Keratinocyte (primary cell): ENCODE measurements at regions not wholly inside any gene's neighbourhood (a gene's known extent, or its start where the extent isn't known, plus 50 kb on each side); places are given as distances from the start of the nearest gene placed in this dataset.

Source experiments
- DNase-seq: peaks from one replicate; pipeline ENCODE4 v3.0.0-alpha.2; 2011; ENCODE audit warnings: low read depth, missing footprints, low spot score
- FAIRE-seq: peaks from 2 replicates; lab custom pipeline; 2011; peaks lifted over from hg19 to GRCh38; lab: Jason Lieb, UNC
- H2AFZ ChIP-seq: 2 replicates; pipeline ENCODE4 v1.6.0; 2012; ENCODE audit warnings: low read length, control low read depth, inconsistent platforms; ENCODE audit not compliant: control insufficient read depth
- H3K27ac ChIP-seq: 2 replicates; pipeline ENCODE4 v1.5.1; 2011; ENCODE audit warnings: low read length; ENCODE audit not compliant: control insufficient read depth, insufficient read depth
- H3K27me3 ChIP-seq: 3 replicates; pipeline ENCODE4 v1.6.0; 2011; ENCODE audit warnings: low read length; ENCODE audit not compliant: control insufficient read depth, insufficient read depth; ENCODE audit errors: extremely low read depth
- H3K36me3 ChIP-seq, 2 experiments: 2 replicates in 1 of 2; 3 replicates in 1 of 2; pipeline ENCODE4 v1.5.1; 2011; ENCODE audit warnings: low read length in 2 of 2, mild to moderate bottlenecking in 1 of 2; ENCODE audit not compliant: control insufficient read depth in 2 of 2, insufficient read depth in 2 of 2; ENCODE audit errors: extremely low read depth in 1 of 2
- H3K4me1 ChIP-seq: 3 replicates; pipeline ENCODE4 v1.5.1; 2011; ENCODE audit warnings: low read length; ENCODE audit not compliant: control insufficient read depth, insufficient read depth; ENCODE audit errors: extremely low read depth
- H3K4me2 ChIP-seq: 3 replicates; pipeline ENCODE4 v1.6.0; 2011; ENCODE audit warnings: low read depth, low read length; ENCODE audit not compliant: control insufficient read depth, insufficient read depth; ENCODE audit errors: extremely low read depth
- H3K4me3 ChIP-seq, 3 experiments: fragments of 200-600 bp in 1 of 3; sonication (generic) in 1 of 3; 2 replicates in 2 of 3; 3 replicates in 1 of 3; pipeline ENCODE4 v1.5.1; 2011 to 2016; ENCODE audit warnings: low read length in 3 of 3, mild to moderate bottlenecking in 3 of 3, control low read depth in 2 of 3, inconsistent platforms in 1 of 3, low read depth in 1 of 3, mixed read lengths in 1 of 3, mixed run types in 1 of 3, moderate library complexity in 1 of 3; ENCODE audit not compliant: control insufficient read depth in 2 of 3, insufficient read depth in 2 of 3; ENCODE audit errors: extremely low read depth in 1 of 3
- H3K79me2 ChIP-seq: 2 replicates; pipeline ENCODE4 v1.6.0; 2012; ENCODE audit warnings: low read length; ENCODE audit not compliant: control insufficient read depth, insufficient read depth
- H3K9ac ChIP-seq: 3 replicates; pipeline ENCODE4 v1.6.0; 2011; ENCODE audit warnings: low read length; ENCODE audit not compliant: control insufficient read depth, insufficient read depth; ENCODE audit errors: extremely low read depth
- H3K9me1 ChIP-seq: 3 replicates; pipeline ENCODE4 v1.6.0; 2011; ENCODE audit warnings: low read length; ENCODE audit not compliant: control insufficient read depth, insufficient read depth; ENCODE audit errors: extremely low read depth
- H3K9me3 ChIP-seq: 2 replicates; pipeline ENCODE4 v1.5.1; 2012; ENCODE audit warnings: low read depth, low read length; ENCODE audit not compliant: control insufficient read depth
- H4K20me1 ChIP-seq: 3 replicates; pipeline ENCODE4 v1.6.0; 2011; ENCODE audit warnings: low read length; ENCODE audit not compliant: control insufficient read depth, insufficient read depth; ENCODE audit errors: extremely low read depth
- EZH2 ChIP-seq: IDR thresholded peaks from one replicate; pipeline ENCODE4 v1.6.1; 2012; ENCODE audit warnings: inconsistent platforms, mild to moderate bottlenecking, low read length, moderate library complexity
- dilution Hi-C: fragments of 300-500 bp; cut with MboI; formaldehyde crosslinking; loops from one replicate; pipeline ENCODE4 v1.7.0; 2020; ENCODE audit warnings: low sequenced_read_pairs; ENCODE audit not compliant: extremely low pct_ligation_motif_present
- TF ChIP-seq, protein P1 (sequence below), 3 experiments: IDR thresholded peaks in 1 of 3; conservative IDR thresholded peaks in 1 of 3; optimal IDR thresholded peaks in 1 of 3; 2 replicates in 2 of 3; 3 replicates in 1 of 3; pipeline versions ENCODE3 to v1.5.1; 2011; ENCODE audit warnings: low read length in 3 of 3, mild to moderate bottlenecking in 3 of 3, moderate library complexity in 2 of 3, control low read depth in 1 of 3, inconsistent platforms in 1 of 3; ENCODE audit not compliant: insufficient read depth in 2 of 3; ENCODE audit errors: extremely low read depth in 1 of 3

DNA sequence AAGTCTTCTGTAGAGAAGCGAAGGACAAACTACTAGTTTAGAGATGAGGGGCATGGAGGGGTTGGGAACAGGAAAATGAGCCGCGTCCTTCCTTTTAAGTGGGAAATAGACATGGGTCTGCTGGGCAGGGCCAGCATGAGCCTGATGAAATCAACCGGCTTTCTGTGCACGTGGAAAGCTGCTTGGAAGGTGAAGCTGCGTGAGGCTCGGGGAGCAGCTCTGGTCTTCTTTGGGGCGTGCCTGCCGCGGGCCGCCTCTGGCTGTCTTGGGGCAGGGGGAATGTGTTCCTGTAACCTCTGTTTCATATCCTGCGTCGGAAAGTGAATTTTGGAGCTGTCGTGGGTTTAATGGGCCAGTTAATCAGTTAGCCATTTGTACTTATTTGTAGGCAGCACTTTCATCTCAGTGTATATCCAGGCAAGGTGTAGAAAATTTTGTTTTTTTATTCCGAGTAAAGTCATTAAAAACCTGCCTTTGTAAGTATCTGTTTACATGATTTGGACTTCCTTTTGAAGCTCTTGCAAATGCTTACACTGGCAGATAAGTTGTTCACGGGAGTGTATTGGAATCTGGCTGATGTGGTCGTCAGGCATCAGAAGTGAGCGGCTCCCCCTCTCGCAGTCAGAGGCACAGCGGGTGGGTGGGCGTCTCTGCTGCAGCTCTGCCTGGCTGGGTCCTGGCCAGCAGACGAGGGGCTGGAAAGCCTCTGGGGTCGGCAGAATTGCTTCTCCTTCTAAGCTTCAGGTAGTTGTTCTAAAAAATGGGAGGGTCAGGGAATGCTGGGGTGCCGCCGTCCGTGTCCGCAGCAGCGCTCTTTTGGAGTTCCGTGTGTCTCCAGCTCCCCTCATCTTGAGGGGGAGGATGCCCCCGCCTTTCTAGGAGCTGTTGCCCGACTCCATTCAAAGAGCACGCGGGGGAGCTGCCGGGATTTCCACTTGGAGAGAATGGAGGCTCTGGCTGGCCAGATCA lies 70.5 kb upstream of the HGFAC start:
- no peak for TF ChIP-seq EZH2
- TF ChIP-seq, protein P1, sequence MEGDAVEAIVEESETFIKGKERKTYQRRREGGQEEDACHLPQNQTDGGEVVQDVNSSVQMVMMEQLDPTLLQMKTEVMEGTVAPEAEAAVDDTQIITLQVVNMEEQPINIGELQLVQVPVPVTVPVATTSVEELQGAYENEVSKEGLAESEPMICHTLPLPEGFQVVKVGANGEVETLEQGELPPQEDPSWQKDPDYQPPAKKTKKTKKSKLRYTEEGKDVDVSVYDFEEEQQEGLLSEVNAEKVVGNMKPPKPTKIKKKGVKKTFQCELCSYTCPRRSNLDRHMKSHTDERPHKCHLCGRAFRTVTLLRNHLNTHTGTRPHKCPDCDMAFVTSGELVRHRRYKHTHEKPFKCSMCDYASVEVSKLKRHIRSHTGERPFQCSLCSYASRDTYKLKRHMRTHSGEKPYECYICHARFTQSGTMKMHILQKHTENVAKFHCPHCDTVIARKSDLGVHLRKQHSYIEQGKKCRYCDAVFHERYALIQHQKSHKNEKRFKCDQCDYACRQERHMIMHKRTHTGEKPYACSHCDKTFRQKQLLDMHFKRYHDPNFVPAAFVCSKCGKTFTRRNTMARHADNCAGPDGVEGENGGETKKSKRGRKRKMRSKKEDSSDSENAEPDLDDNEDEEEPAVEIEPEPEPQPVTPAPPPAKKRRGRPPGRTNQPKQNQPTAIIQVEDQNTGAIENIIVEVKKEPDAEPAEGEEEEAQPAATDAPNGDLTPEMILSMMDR (optimal IDR thresholded peaks at IDR 0.05 in 1 of 3, IDR thresholded peaks at IDR 0.05 in 1 of 3, conservative IDR thresholded peaks at IDR 0.05 in 1 of 3; ENCODE audit: extremely low read depth in 1 of 3, insufficient read depth in 2 of 3, low read length in 3 of 3): no peak
- Histone ChIP-seq H3K9me1 (no peaks in the 10 kb centered on the region), H3K4me3 (no peak overlapping the region), H3K9ac (no peak overlapping the region), H3K27me3 (peaks cover 16% of the 10 kb centered on the region), H4K20me1 (no peaks in the 10 kb centered on the region), H3K79me2 (no peaks in the 10 kb centered on the region), H3K36me3 (no peaks in the 10 kb centered on the region), H3K4me1 (peaks cover 16% of the 10 kb centered on the region), H2AFZ (no peak overlapping the region), H3K9me3 (no peaks in the 10 kb centered on the region), H3K4me2 (no peak overlapping the region), H3K27ac (no peak overlapping the region)
- DNase-seq (no peak), FAIRE-seq (no peak)
- dilution Hi-C loops: no loop called here

DNA sequence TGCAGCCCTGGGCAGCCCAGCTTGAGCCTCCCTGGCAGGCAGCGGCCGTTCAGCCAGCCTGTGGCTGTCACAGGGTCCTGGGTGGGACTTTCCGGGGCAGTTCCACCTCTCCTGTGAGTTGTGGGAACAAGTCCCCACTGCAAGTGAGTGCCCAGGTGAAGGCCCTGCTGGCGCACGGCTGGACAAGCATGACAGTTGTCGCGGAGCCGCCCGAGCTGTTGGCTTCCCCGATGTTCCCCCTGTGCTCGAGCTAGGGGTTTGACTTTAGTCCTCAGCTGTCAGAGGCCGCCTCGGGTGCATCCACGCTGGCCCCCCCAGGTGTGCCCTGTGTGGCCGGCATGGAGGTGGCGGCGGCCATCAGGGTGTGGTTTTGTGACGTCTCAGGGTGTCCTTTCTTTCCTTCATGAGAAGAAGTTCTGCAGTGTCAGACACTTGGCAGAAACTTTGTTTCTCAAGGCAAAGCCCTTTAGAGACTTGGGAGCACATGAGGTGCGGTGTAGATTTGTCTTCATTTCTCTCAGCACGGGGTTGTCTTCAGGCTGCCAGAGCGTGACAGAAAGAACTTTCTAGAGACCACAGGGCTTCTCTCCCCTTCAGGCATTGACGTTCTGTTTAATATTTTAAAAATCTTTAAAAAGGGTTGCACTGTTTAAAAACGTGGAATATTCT lies 69.4 kb upstream of the HGFAC start:
- no peak for FAIRE-seq
- peaks cover 16% of the 10 kb centered on the region for H3K27me3 ChIP-seq

More for the DNA sequence above, 69.4 kb upstream of the HGFAC start:
- TF ChIP-seq, protein P1 (optimal IDR thresholded peaks at IDR 0.05 in 1 of 3, IDR thresholded peaks at IDR 0.05 in 1 of 3, conservative IDR thresholded peaks at IDR 0.05 in 1 of 3; ENCODE audit: extremely low read depth in 1 of 3, insufficient read depth in 2 of 3, low read length in 3 of 3): no peak
- TF ChIP-seq EZH2: no peak
- no peaks in the 10 kb centered on the region for H3K9me3 ChIP-seq
- dilution Hi-C loops: no loop called here
- no peak overlapping the region for H3K27ac ChIP-seq
- no peaks in the 10 kb centered on the region for H3K79me2 ChIP-seq
- no peaks in the 10 kb centered on the region for H3K9me1 ChIP-seq
- peaks cover 16% of the 10 kb centered on the region for H3K4me1 ChIP-seq
- H3K4me2 ChIP-seq: no peak overlapping the region
- no peak overlapping the region for H2AFZ ChIP-seq
- no peaks in the 10 kb centered on the region for H4K20me1 ChIP-seq
- DNase-seq: no peak
- no peak overlapping the region for H3K9ac ChIP-seq
- no peaks in the 10 kb centered on the region for H3K36me3 ChIP-seq
- no peak overlapping the region for H3K4me3 ChIP-seq
